Muscle of back (tissue), 3 donors: ENCODE measurements at regions not wholly inside any gene's neighbourhood (a gene's known extent, or its start where the extent isn't known, plus 50 kb on each side); places are given as distances from the start of the nearest gene placed in this dataset.
"Not testable (repeated sequence)": the region's sequence is repeated elsewhere in the genome, so short reads cannot be mapped to it uniquely, and the experiment has no call there.

Experiments
- DNase-seq, 3 donors: peaks; one replicate each; pipeline versions ENCODE4 v3.0.0 to v3.0.0-alpha.2; 2013

GRCh38 chr3:67064105-67064504 lies 66.0 kb downstream of the KBTBD8 start:
- peak in 1 of 3 donors; percentile 5 for DNase-seq

DNA sequence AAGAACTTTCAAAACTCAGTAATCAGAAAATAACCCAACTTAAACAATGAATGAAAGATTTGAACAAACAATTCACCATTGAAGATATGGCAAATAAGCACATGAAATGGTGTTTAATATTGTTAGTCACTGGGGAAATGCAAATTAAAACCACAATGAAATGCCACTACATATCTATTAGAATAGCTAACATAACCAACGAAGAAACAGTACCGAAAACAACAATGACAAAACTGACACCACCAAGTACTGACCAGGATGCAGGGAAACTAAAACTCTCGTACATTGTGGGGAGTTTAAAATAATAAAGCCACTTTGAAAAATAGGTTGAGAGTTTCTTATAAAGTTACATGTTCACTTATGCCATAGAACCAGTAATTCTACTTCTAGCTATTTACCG lies 69.1 kb downstream of the KBTBD8 start:
- DNase-seq: no peak

- not testable (repeated sequence) for DNase-seq
Measured at GRCh38 chr3:67072640-67073039, 74.5 kb downstream of the KBTBD8 start.

- DNase-seq: no peak
Measured at GRCh38 chr3:67073812-67074211, 75.7 kb downstream of the KBTBD8 start.

DNA sequence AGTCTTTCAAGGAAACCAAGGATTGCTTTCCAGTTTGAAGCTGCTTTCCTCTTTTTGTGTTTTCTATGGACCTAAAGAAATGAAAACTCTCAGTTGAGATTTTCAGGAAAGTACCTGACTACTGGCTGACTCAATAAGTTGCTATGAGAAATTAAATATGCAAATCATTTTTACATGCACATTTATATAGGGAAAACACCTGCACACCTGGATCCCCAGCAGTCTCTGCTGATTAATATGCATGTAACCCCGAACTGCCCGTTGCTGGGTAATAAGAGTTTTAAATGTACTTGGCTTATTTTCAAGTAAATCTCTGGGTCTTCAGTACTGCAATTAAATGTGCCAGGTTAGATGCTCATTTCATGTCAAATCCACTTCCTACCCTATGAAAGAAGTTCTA lies 77.2 kb downstream of the KBTBD8 start:
- DNase-seq: no peak

DNA sequence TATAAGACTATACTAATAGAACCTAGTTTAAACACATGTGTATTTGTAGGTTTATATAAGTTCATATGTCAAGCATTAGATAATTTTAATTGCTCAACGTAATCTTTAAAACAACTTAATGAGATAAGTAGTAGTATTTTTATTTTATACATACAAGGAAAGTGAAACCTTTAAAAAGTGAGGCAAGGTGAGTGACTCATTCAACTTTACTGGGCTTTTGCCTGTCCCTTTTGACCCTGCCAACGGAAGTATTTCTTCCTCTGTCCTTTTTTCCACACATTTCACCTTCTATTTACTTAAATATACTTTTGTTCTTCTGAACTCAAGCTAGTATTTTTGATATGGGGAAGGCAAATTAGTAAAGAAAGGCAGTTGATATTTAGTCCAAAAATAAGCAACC lies 78.5 kb downstream of the KBTBD8 start:
- no peak for DNase-seq

DNA sequence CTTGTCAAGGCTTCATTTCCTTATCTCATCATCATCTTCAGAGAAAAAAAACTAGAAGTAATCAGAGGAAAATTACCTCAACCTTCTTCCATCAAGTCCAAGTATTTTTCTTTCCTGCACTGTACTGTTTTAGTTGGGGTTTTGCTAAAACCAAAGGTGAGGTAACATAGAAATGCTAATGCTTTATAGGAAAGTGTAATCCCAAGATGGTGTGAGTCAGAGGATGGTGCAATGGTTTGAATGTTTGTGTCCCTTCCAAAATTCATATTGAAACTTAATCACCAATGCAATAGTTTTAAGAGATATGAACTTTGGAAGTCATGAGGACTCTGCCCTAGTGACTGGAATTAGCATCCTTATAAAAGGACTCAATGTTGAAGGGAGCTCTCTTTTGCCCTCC lies 79.5 kb downstream of the KBTBD8 start:
- no peak for DNase-seq

GRCh38 chr3:67082533-67083024 lies 84.5 kb downstream of the KBTBD8 start:
- DNase-seq: no peak

DNA sequence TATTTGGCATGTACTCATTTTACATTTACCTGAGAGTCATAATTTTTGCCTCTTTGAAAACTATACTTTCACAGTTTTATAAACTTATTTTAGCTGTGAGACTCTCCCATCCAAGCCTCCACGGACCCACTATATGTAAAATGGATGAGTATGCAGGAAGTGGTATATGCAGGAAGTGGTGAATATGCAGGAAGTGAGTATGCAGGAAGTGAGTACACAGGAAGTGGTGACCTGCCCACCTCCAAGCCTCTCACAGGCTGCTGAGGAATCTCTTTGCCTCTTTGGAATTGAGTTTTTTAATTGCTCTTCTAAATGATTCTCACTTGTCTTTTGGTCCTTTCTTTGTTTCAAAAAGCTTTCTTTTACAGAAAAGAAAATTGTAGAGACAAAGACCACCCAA lies 85.2 kb downstream of the KBTBD8 start:
- DNase-seq: no peak

GRCh38 chr3:67087788-67088187 lies 89.7 kb downstream of the KBTBD8 start:
- no peak for DNase-seq

GRCh38 chr3:67090474-67090873 lies 92.4 kb downstream of the KBTBD8 start:
- peak in 1 of 3 donors; percentile 57 for DNase-seq

- DNase-seq: no peak
Measured at GRCh38 chr3:67093305-67093704, 95.2 kb downstream of the KBTBD8 start.

GRCh38 chr3:67094167-67094566 lies 96.1 kb downstream of the KBTBD8 start:
- no peak for DNase-seq

GRCh38 chr3:67094774-67095173 lies 96.7 kb downstream of the KBTBD8 start:
- DNase-seq: peak; percentile 21 to 62 (median 56)

DNA sequence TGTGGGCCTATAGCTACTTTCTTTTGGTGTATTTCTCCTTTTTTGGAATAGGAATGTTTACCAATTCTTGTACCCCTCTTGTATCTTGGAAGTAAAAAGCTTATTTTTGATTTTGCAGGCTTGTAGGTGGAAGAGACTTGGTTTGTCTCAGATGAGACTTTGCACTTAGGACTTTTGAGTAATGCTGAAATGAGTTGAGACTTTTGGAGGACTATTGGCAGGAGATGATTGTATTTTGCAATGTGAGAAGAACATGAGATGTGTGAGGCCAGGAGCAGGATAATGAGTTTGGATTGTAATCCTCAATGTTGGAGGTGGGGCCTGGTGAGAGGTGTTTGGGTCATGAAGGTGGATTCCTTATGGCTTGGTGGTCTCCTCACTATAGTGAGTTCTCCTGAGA lies 106.3 kb downstream of the KBTBD8 start:
- no peak for DNase-seq

GRCh38 chr3:67106874-67107273 lies 108.8 kb downstream of the KBTBD8 start:
- DNase-seq: no peak

DNA sequence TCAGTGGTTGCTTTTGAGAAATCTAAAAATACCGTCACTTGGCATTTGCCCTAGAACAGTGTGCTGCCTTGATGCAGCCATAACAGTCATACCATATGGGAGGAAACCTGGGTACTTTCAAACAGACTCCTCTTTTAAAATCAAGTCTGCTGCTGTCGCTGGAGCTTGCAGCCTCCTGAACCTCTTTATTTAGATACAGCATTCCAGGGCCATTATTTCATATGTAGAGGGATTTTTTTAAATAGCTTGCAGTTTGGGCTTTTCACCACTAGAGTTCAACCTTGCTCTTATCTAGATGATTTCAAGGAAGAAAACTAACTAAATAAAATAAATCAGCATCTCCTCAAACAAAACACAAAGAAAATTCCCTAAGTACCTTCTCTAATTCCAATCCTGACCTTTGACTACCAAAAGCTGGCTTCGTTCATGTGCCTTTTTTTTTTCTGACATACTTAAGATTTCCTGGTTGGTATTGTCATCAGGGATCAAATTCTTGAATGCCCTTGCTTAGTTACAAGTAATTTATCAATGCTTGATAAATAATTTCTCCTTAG lies 111.6 kb downstream of the KBTBD8 start:
- DNase-seq: peak; percentile 40 to 63 (median 44)

DNA sequence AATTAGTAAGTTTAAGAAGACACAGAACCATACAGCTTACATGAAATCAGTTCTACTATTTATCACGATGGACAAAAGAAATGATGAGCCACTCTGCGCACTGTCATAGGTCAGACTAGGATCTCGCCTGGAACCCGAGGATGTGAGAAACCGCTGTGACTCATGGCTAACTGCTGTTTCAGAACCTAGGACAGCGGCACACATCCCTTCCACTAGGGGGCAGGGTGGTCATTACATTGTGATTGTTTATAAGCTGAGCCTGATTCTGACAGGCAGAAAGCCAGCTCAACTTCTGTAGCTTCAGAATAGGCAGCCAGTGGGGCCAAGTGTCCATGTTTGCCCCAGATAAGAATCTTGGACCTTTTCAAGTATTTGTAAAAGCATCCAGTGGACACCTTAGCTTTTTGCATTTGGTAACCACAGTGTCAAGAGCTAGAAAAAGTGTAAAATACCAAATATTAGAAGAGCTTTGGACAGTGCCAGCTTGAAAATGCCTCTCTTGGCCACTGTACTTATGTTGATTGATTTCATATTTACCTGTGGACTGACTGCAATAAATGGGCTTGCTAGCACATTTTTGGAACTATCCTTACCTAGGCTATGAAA lies 115.8 kb downstream of the KBTBD8 start:
- peak; percentile 84 to 90 (median 89) for DNase-seq

DNA sequence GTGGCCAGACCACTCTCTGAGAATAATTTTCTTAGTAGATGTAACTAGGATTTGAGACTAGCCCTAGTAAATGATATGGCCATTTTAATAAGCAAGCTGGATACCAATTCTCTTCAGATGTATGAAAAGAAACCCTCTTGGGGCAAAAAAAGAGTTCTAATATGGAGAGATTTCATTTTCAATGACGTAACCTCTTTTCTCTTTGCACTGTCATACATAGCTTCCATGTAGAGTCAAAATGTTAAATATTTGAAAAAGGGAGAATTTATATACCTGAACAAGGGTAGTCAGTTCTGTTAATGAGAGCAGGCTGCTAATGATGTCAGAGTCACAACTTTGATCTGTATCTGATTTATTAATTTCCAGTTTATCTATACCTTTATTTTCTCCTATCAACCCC lies 120.0 kb downstream of the KBTBD8 start:
- DNase-seq: no peak

- peak; percentile 61 to 78 (median 62) for DNase-seq
Measured at GRCh38 chr3:67118635-67119034, 120.5 kb downstream of the KBTBD8 start.

GRCh38 chr3:67123914-67124313 lies 125.8 kb downstream of the KBTBD8 start:
- DNase-seq: no peak

DNA sequence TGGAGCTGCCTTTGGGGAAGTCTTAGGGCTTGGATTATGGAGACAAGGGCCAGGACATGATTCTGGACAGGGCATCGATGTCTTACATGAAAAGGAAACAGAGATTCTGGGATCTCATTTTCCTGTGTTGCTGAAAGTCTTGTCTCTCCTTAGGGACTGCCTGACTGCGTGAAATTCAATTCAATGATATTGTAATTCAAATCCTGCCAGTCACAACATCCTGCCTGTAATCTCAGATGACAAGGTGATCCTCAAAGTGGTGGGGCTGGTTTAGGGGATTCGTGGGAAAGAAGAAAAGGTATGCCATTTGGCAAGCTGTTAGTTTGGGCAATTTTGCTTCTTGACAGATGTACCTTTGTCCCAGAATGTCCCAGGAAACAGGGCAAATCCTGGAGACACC lies 129.1 kb downstream of the KBTBD8 start:
- DNase-seq: no peak

DNA sequence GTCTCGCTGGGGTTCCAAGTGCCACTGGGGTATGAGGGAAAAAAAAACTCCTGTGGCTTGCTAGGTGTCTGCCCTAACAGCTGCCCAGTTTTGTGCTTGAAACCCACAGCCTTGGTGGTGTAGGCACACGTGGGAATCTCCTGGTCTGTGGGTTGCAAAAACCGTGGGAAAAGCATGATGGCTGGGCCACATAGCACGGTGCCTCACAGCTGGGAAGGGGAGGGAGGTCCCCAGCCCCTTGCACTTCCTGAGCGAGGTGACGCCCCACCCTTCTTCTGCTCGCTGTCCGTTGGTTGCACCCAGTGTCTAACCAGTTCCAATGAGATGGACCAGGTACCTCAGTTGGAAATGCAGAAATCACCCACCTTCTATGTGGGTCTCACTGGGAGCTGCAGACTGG lies 144.3 kb downstream of the KBTBD8 start:
- DNase-seq: no peak

DNA sequence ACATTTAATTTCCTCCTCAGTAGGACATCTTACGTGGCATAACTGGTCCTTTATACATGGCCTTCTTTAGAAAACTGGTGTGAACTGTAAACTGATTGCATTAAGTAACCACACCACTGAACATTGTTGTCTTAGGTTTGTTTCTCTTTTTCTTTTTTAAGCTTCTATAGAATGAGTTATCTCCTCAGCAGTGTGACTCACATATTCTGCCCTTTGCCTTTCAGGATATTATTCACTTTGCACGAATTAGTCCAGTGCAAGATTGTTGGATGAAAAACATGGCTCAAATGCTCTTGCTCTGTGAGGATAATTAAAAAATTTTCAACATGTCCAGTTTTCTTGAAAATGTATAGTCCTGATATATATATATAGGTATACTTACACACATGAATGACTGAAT lies 147.6 kb downstream of the KBTBD8 start:
- DNase-seq: no peak
